ENCODE measurements at regions not wholly inside any gene's neighbourhood (a gene's known extent, or its start where the extent isn't known, plus 50 kb on each side); places are given as distances from the start of the nearest gene placed in this dataset.

DNA sequence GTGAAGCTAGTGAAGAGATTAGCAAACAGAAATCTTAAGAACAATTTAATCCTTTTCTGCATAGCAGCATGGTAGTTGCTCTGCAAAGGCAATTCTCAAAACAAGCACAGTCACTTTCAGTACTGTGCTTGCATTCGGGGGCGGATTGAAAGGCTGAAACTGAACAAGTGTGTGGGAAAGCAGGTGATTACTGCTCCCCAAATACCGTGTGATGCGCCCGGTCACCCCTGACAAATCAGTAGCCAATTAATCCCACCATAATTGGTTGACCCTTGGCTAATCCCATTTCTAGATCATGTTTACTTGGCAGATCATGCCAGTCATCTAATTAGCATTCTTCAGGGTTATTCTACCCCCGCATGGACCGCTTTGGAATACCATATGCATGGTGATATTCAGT lies 76.5 kb upstream of the ADRB1 start:
- no peaks in the 10 kb centered on the region for H3K9me3 ChIP-seq
- no peak for DNase-seq
- no peaks in the 10 kb centered on the region for H3K36me3 ChIP-seq
- H3K27me3 ChIP-seq: 0 out of 2 replicates have a peak, but pooled peaks cover 2% of the 10 kb centered on the region
- H3K4me3 ChIP-seq: no peak overlapping the region

DNA sequence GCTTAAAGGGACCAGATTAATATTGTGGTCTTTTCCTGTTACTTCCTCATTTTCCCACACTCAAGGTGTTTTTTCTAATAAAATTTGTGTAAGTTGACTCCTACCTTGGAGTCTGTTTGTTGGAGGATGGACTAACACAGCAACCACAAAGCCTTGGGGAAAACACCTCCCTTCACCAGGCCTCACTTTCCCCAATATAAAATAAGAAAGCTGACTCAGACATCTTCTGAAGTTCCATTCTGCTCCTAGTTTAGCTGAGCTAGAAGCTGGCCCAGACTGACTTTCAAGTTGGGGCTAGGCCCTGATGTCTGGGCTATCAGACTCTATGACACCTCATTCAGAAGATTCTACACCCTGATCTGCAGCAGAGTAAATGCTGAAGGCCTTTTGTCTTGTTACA lies 73.0 kb upstream of the ADRB1 start:
- no peak overlapping the region for H3K4me3 ChIP-seq
- H3K9me3 ChIP-seq: no peaks in the 10 kb centered on the region
- no peaks in the 10 kb centered on the region for H3K36me3 ChIP-seq
- no peak for DNase-seq
- H3K27me3 ChIP-seq: 0 out of 2 replicates have a peak, but pooled peaks cover under 1% of the 10 kb centered on the region

DNA sequence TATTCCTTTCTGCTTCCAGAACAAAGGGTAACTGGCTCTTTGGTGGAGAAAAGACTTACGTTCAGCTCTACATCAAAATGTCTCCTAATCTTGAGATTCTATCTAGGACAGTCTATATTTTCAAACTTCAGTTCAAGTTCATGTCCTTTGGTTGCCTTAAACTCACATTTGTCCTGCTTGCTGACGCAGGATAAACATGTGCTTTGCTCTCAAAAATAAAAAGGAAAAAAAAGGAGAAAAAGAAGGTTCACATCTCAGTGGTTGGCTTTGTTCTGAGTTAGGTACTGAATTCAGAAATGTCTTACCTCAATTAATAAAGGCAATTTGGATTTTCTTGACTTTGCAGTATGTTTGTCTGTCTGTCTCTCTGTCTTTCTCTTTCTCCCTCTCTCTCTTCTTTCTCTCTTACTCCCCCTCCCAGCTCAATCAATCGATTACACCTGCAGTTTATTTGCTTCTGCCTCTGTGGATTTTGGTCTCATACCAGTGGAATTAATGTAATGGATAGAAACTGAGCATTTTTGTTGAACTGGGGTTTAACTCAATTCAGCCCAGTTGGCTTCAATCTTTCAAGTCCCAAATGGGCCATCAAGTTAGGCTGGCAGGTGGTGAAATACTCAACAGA lies 72.2 kb upstream of the ADRB1 start:
- Histone ChIP-seq H3K4me3 (no peak overlapping the region), H3K9me3 (no peaks in the 10 kb centered on the region), H3K36me3 (no peaks in the 10 kb centered on the region), H3K27me3 (no peaks in the 10 kb centered on the region)
- DNase-seq: no peak

DNA sequence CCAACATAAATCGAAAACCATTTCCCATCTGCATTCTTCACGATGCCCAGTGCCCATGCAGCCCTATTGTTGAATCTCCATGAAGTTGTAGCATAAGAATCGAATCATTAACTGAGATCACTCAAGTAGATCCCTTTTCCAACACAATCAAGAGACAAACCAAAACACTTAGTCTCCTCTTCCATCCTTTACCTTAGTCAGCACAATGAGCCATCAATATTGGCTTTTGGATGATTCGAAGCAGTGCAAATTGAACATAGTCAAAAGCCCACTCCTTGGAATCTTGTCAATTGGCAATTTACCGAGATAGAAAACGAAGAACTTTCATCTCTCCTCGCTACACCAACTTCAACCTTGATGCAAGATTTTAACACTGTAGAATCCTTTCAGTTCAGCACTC lies 66.5 kb upstream of the ADRB1 start:
- Histone ChIP-seq H3K27me3 (no peaks in the 10 kb centered on the region), H3K9me3 (no peaks in the 10 kb centered on the region), H3K4me3 (no peak overlapping the region), H3K36me3 (no peaks in the 10 kb centered on the region)
- no peak for DNase-seq

DNA sequence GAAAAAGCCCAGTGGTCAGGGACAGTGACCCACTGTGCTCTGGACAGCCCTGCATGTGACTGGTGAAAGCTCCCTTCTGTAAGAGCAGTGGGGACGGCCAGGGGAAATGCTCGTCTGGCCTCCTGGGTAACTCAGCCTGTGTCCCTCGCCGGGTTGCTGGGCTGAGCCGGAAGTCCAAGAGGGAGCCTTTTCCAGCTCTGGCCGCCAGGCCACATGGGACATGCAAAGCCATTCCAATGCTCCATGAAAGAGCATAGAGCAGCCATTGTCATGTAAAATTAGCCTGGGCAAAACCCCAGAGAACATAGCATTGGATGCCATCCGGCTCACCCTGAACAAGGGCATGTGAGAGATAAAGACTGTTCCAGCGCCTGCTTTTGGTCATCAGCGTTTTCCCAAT lies 64.9 kb upstream of the ADRB1 start:
- no peak for DNase-seq
- Histone ChIP-seq H3K4me3 (no peak overlapping the region), H3K27me3 (no peaks in the 10 kb centered on the region), H3K9me3 (no peaks in the 10 kb centered on the region), H3K36me3 (no peaks in the 10 kb centered on the region)

DNA sequence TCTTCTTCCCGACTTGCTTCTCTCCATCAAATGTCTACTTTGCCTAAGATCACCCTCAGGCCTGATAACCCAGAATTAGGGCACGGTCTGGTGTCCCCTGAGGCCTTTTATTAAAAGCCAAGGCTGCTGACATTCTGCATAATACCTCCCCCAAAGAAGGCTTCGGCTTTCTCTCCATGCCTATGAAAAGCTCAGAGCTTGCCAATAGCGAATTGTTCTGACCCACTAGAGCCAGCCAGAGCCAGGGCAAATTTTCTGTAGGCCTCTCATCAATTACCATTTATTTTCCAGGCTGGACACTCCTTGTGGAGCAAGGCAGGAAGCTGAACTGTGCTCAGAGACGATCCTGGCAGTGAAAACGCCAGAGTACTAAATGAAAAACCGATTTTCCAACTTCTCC lies 64.3 kb upstream of the ADRB1 start:
- H3K4me3 ChIP-seq: no peak overlapping the region
- no peak for DNase-seq
- no peaks in the 10 kb centered on the region for H3K36me3 ChIP-seq
- no peaks in the 10 kb centered on the region for H3K27me3 ChIP-seq
- no peaks in the 10 kb centered on the region for H3K9me3 ChIP-seq

DNA sequence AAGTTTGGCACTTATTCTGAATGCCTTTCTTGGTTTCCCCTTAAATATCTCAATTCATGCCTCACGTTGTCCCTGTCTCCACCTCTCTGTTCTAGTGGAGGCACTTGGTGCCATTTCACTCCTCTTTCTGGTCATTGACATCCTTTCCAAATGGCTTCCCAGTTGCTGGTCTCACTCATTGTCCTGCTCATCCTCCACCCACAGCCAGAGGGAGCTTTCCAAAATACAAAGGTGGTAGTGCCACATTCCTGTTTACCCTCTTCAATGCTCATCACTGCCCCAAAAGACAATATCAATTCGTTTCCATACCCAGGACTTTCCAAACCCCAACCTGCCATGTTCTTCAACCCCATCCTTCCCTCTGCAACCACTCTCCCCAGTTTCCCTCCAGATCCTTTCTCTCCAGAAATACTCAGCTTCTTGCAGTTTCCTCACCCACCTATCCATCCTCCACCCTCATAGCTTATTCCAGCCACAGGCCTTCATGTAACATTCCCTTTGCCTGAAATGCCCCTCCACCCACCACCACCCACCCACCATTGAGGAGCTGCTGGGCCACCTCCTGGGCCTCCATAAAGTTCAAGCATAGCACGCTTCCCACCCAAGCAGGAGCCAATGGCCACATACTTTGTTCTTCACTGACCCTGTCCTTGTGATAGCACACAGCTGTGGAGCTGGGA lies 63.1 kb upstream of the ADRB1 start:
- Histone ChIP-seq H3K27me3 (no peaks in the 10 kb centered on the region), H3K36me3 (no peaks in the 10 kb centered on the region), H3K9me3 (no peaks in the 10 kb centered on the region), H3K4me3 (no peak overlapping the region)
- no peak for DNase-seq

DNA sequence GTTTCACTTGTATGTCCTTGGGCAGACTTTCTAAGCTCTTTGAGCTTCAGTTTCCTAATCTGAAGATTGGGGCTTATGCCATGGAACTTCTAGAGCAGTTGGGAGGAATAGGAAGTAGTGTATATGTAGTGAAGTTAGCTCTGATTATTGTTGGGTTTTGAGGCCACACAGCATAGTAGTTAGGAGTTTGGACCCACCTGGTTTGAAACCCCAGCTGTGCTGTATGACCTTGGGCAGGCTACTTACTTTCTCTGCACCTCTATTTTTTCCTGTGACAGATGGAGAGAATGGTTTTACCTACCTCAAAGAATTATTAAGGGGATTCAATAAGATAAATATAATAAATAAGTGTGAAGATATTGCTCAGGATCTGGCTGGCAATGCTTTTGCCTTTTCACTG lies 61.4 kb upstream of the ADRB1 start:
- no peak for DNase-seq
- Histone ChIP-seq H3K4me3 (no peak overlapping the region), H3K36me3 (no peaks in the 10 kb centered on the region), H3K9me3 (no peaks in the 10 kb centered on the region), H3K27me3 (no peaks in the 10 kb centered on the region)

DNA sequence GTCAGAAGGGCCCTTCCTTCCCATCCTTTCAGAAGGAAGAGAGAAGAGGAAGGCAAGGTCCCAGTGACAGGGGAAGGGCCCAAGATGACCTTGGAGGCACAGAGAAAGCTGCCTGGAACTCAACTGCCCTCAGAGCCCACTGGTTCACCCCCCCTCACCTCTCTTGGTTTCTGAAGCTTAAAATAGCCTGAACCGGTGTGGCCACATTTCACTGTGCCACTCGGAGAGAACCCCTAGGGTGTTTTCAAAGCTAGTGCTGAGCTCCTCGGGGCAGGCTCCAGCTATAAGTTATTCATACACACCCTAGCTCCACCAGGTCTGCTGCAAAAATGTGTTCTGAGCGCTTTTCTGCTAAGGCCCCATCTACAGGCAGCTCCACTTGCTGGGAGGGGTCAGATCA lies 60.9 kb upstream of the ADRB1 start:
- Histone ChIP-seq H3K36me3 (no peaks in the 10 kb centered on the region), H3K27me3 (no peaks in the 10 kb centered on the region), H3K9me3 (no peaks in the 10 kb centered on the region), H3K4me3 (no peak overlapping the region)
- DNase-seq: no peak

DNA sequence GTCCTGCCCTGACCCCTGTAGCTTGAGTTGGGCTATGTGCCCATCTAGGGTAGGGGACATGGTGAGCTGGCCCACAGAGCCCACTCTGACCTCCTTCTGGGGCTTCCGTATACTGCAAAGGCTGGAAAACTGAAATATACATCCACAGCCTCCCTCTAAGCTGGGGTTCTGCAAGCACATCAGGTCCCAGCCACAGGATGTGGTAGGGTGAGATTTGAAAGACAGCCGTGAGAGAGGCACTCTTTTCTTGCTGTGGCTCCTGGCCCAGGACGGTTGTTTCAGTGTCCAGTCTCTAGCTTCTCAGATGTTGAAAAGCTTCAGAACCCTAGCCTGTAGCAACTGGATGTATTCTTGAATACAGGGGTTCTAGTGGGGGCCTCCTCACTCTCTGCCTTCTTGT lies 60.1 kb upstream of the ADRB1 start:
- Histone ChIP-seq H3K9me3 (no peaks in the 10 kb centered on the region), H3K36me3 (no peaks in the 10 kb centered on the region), H3K4me3 (no peak overlapping the region), H3K27me3 (no peaks in the 10 kb centered on the region)
- no peak for DNase-seq

DNA sequence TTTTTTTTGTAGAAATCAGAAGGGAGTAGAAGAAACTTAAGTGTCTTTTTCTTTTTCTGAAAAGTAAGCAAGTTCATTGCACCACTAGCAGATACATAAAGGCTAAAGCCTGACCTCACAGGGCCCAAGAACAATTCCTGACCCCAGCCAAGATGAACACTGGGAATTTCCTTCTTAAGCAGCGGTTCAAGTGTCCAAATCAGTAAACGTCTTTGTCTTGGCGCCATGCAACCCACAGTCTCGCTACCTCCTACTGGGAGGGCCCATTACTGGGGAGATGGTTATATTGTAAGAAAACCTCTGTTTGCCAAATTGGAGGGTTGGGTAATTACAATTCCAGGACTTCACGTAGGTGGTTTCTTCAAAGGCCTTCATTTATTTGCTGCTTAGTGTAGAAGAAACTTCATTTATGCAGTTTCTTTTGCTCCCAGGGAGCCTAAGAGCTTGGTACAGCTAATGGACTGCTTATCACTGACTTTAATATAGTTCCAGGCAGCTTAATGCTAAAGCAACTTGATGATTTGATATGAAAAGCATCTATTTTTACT lies 58.3 kb upstream of the ADRB1 start:
- no peak for DNase-seq
- Histone ChIP-seq H3K9me3 (no peaks in the 10 kb centered on the region), H3K36me3 (no peaks in the 10 kb centered on the region), H3K4me3 (no peak overlapping the region), H3K27me3 (no peaks in the 10 kb centered on the region)

DNA sequence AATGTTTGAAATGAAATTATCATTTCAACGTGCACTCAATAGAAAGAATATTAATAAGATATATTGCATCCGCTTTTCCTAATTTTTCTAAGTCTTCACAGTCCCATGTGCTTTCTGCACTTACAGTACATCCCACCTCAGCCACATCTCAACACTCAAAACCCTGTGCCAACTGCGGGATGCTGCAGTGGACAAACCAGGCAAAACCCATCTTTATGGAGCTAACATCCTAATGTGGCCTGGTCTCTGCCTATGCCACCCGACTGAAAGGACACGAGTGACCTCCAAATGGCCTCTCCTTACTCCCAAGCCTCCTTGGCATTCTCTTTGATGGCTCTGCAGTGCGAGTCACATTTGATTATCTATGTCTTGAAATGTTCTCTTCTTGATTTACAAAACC lies 57.4 kb upstream of the ADRB1 start:
- DNase-seq: no peak
- Histone ChIP-seq H3K27me3 (no peaks in the 10 kb centered on the region), H3K9me3 (no peaks in the 10 kb centered on the region), H3K4me3 (no peak overlapping the region), H3K36me3 (no peaks in the 10 kb centered on the region)

DNA sequence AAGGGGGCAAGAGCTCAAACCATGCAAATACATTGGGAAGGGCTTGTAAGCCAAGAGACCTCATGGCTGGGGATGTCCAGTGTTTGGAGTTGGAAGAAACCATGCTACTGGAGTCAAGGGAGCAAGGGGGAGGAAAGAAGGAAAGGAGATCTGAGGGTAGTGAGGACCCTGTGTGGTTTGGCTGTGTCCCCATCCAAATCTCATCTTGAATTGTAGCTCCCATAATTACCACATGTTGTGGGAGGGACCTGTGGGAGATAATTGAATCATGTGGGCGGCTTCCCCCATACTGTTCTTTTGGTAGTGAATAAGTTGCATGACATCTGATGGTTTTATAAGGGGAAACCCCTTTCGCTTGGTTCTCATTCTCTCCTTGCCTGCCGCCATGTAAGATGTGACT lies 56.5 kb upstream of the ADRB1 start:
- Histone ChIP-seq H3K27me3 (no peaks in the 10 kb centered on the region), H3K4me3 (no peak overlapping the region), H3K9me3 (no peaks in the 10 kb centered on the region), H3K36me3 (no peaks in the 10 kb centered on the region)
- DNase-seq: no peak

DNA sequence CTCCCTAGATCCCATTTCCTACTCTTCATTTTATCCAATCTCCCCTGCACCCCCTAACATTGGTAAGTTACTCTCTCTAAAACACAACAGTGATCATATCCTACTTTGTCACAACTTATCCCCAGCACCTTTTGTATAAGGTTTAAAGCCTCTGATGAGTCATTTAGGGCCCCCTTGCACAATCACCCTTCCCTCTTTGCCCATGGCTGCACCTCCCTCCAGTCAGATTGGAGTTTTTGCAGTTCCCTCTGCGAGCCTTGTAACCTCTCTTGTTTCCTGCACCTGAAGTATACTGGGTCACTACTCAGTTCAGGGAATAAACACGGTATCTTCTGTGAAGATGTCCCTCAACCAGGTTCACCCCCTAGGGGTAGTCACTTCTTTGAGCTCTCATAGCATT lies 55.9 kb upstream of the ADRB1 start:
- H3K36me3 ChIP-seq: no peaks in the 10 kb centered on the region

DNA sequence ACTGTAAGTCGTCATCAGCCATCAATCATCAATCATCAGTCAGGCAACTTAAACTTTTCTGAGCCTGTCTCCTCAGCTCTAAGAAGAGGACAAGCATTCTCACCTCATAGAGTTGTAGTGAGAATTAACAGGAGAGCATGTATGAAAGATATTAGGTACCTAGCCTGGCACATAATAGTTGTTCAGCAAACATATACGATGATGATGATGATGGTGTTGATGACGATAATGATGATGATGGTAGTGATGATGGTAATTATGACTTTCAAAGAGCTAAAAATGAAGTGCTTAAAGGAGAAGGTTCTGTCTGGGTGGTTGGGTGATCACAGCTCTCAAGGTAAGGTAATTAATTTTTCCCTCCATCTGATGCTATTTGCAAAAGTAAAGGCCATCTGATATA lies 55.1 kb upstream of the ADRB1 start:
- Histone ChIP-seq H3K9me3 (no peaks in the 10 kb centered on the region), H3K27me3 (no peaks in the 10 kb centered on the region), H3K4me3 (no peak overlapping the region), H3K36me3 (no peaks in the 10 kb centered on the region)
- no peak for DNase-seq

More for the DNA sequence above, 55.9 kb upstream of the ADRB1 start:
- H3K4me3 ChIP-seq: no peak overlapping the region
- H3K27me3 ChIP-seq: no peaks in the 10 kb centered on the region
- H3K9me3 ChIP-seq: no peaks in the 10 kb centered on the region
- peak; percentile 10 for DNase-seq

DNA sequence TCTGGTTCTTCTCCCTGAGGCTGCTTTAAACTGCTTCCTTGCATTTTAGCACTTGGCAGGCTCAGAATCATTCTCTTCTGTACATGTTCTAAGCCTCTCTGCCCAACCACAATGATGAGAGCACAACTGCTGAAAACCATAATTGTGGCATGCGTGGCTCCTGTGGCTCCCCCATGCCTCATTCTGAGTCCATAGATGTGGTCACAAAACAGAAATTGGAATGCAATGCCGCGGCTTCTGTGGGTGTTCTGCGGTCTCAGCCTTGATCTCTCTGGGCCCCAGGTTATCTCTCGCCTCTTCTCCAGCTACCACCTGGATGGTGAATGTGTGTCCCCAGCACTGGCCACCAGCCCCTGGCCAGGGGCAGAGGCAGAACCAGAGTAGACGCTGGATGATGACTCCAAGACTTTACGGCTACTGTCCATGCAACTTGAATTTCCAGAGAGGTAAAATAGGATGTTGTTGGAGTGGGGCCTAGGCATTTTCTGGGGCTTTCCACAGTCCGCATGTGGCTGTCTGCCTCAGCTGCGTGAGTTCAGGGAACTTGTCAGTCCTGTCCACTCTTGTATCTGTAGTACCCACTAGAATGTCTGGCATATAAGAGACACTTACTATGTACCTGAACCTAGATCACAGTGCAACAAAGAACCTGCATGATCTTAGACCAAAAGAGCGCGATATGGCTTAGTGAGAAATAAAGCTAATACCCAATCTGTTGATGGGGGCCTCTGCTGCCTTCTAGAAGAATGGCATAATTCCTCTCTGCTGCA lies 52.4 kb upstream of the ADRB1 start:
- no peak for DNase-seq
- Histone ChIP-seq H3K9me3 (no peaks in the 10 kb centered on the region), H3K36me3 (no peaks in the 10 kb centered on the region), H3K27me3 (no peaks in the 10 kb centered on the region), H3K4me3 (no peak overlapping the region)

DNA sequence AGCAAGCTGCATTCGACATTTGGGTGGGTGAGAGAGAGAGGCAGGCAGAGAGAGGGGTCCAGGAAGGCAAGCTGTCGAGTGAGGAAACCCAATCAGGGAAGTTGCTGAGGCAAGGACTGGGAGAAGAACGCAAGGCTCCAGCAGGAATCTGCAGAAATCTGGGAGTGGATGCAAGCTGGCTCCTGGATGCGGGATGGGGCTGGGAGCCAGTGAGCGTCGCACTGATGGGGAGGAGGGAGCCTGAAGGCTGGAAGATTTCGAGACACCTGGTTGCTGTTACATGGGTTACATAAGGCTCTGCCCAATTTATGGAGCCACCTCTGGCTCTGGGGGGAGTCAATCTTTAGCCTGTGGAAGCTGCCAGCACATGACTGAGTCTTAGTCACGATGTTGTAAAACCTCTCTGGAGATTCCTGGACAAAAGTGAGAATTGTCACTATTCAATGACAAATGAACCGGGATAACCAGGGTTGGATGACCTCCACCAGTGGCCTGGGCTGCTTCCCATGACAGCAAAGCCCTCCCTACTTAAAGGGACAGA lies 51.1 kb upstream of the ADRB1 start:
- no peak overlapping the region for H3K4me3 ChIP-seq
- peak; percentile 19 for DNase-seq
- H3K36me3 ChIP-seq: no peaks in the 10 kb centered on the region
- no peaks in the 10 kb centered on the region for H3K27me3 ChIP-seq
- no peaks in the 10 kb centered on the region for H3K9me3 ChIP-seq
